ENCODE measurements at regions not wholly inside any gene's neighbourhood (a gene's known extent, or its start where the extent isn't known, plus 50 kb on each side); places are given as distances from the start of the nearest gene placed in this dataset.

GRCh38 chr15:77775837-77776236 lies 143.1 kb upstream of the LINGO1 start:
- no peaks in the 10 kb centered on the region for H3K4me1 ChIP-seq (ENCODE audit: control insufficient read depth in 2 of 2, insufficient read depth in 2 of 2, low read length in 1 of 2)
- no peaks in the 10 kb centered on the region for H3K36me3 ChIP-seq (ENCODE audit: control insufficient read depth in 2 of 2, insufficient read depth in 2 of 2, low read length in 1 of 2)
- H3K9me3 ChIP-seq (ENCODE audit: control insufficient read depth in 2 of 2, insufficient read depth in 1 of 2, low read depth in 1 of 2, low read length in 1 of 2), result peaks cover 2 to 3% of the 10 kb centered on the region in 2 donors
- no peaks in the 10 kb centered on the region for H3K27me3 ChIP-seq (ENCODE audit: control insufficient read depth in 1 of 2, insufficient read depth in 2 of 2, low read length in 2 of 2)
- H3K27ac ChIP-seq (ENCODE audit: low read depth in 2 of 2, low read length in 1 of 2), result no peak overlapping the region
- no peak overlapping the region for H3K4me3 ChIP-seq (ENCODE audit: low read depth in 1 of 2, low read length in 2 of 2)
- WGBS, 2 donors, result 73 to 78% methylated on average over 10 of the region's 10 CpGs

DNA sequence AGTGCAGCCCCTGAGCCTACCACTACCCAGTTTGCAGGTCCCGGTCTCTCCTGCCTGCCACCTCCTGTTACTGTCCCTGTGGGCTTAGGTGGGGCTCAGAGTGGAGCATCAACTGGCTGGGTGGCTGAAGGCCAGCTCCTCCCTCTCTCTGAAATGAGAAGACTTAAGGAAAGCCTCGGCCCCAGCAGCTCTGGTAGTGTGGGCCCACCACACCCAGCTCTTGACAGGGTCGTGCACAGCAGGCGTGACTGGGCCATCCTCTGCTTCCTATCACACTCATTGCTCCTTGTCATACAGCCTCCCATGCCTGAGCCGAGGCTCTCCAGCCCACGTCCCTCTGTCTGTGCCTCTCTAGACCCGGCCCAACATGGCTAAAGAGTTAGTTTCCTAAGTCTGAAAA lies 142.7 kb upstream of the LINGO1 start:
- no peaks in the 10 kb centered on the region for H3K4me1 ChIP-seq (ENCODE audit: control insufficient read depth in 2 of 2, insufficient read depth in 2 of 2, low read length in 1 of 2)
- no peak overlapping the region for H3K4me3 ChIP-seq (ENCODE audit: low read depth in 1 of 2, low read length in 2 of 2)
- no peaks in the 10 kb centered on the region for H3K27me3 ChIP-seq (ENCODE audit: control insufficient read depth in 1 of 2, insufficient read depth in 2 of 2, low read length in 2 of 2)
- peaks cover 0 to 3% of the 10 kb centered on the region in 2 donors for H3K9me3 ChIP-seq (ENCODE audit: control insufficient read depth in 2 of 2, insufficient read depth in 1 of 2, low read depth in 1 of 2, low read length in 1 of 2)
- H3K27ac ChIP-seq (ENCODE audit: low read depth in 2 of 2, low read length in 1 of 2), result no peak overlapping the region
- WGBS, 2 donors, result 75 to 76% methylated on average over 7 of the region's 7 CpGs
- H3K36me3 ChIP-seq (ENCODE audit: control insufficient read depth in 2 of 2, insufficient read depth in 2 of 2, low read length in 1 of 2), result no peaks in the 10 kb centered on the region

GRCh38 chr15:77774350-77774749 lies 141.6 kb upstream of the LINGO1 start:
- Histone ChIP-seq H3K4me3 (ENCODE audit: low read depth in 1 of 2, low read length in 2 of 2) (no peak overlapping the region), H3K4me1 (ENCODE audit: control insufficient read depth in 2 of 2, insufficient read depth in 2 of 2, low read length in 1 of 2) (no peaks in the 10 kb centered on the region), H3K27me3 (ENCODE audit: control insufficient read depth in 1 of 2, insufficient read depth in 2 of 2, low read length in 2 of 2) (no peaks in the 10 kb centered on the region), H3K9me3 (ENCODE audit: control insufficient read depth in 2 of 2, insufficient read depth in 1 of 2, low read depth in 1 of 2, low read length in 1 of 2) (no peaks in the 10 kb centered on the region), H3K36me3 (ENCODE audit: control insufficient read depth in 2 of 2, insufficient read depth in 2 of 2, low read length in 1 of 2) (no peaks in the 10 kb centered on the region), H3K27ac (ENCODE audit: low read depth in 2 of 2, low read length in 1 of 2) (no peak overlapping the region)
- WGBS, 2 donors, result 78 to 82% methylated on average over 8 of the region's 8 CpGs

DNA sequence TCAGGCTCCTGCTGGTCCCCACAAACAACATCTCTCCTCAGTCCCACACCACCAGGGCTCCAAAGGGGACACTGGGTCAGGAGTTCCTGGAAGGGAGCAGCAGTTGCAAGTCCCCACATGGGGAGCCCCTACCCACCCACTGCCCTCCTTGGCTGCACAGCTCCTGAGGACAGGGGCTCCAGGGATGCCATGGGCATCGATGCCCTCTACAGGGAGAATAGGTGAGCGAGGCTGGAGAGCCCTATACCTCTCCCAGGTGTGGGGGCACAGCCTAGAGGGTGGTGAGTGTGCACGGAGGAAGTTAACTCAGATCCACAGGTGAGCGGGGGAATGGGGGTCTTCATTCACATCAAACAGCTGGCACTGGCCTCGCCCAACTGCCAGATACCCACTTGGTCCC lies 141.2 kb upstream of the LINGO1 start:
- no peaks in the 10 kb centered on the region for H3K27me3 ChIP-seq (ENCODE audit: control insufficient read depth in 1 of 2, insufficient read depth in 2 of 2, low read length in 2 of 2)
- H3K4me3 ChIP-seq (ENCODE audit: low read depth in 1 of 2, low read length in 2 of 2), result no peak overlapping the region
- no peaks in the 10 kb centered on the region for H3K36me3 ChIP-seq (ENCODE audit: control insufficient read depth in 2 of 2, insufficient read depth in 2 of 2, low read length in 1 of 2)
- 70 to 84% methylated on average over 5 of the region's 5 CpGs for WGBS, 2 donors
- no peaks in the 10 kb centered on the region for H3K4me1 ChIP-seq (ENCODE audit: control insufficient read depth in 2 of 2, insufficient read depth in 2 of 2, low read length in 1 of 2)
- H3K9me3 ChIP-seq (ENCODE audit: control insufficient read depth in 2 of 2, insufficient read depth in 1 of 2, low read depth in 1 of 2, low read length in 1 of 2), result no peaks in the 10 kb centered on the region
- H3K27ac ChIP-seq (ENCODE audit: low read depth in 2 of 2, low read length in 1 of 2), result no peak overlapping the region

- Histone ChIP-seq H3K4me1 (ENCODE audit: control insufficient read depth in 2 of 2, insufficient read depth in 2 of 2, low read length in 1 of 2) (no peaks in the 10 kb centered on the region), H3K36me3 (ENCODE audit: control insufficient read depth in 2 of 2, insufficient read depth in 2 of 2, low read length in 1 of 2) (no peaks in the 10 kb centered on the region), H3K27ac (ENCODE audit: low read depth in 2 of 2, low read length in 1 of 2) (no peak overlapping the region), H3K9me3 (ENCODE audit: control insufficient read depth in 2 of 2, insufficient read depth in 1 of 2, low read depth in 1 of 2, low read length in 1 of 2) (no peaks in the 10 kb centered on the region), H3K27me3 (ENCODE audit: control insufficient read depth in 1 of 2, insufficient read depth in 2 of 2, low read length in 2 of 2) (no peaks in the 10 kb centered on the region), H3K4me3 (ENCODE audit: low read depth in 1 of 2, low read length in 2 of 2) (no peak overlapping the region)
- 71 to 73% methylated on average over 11 of the region's 11 CpGs for WGBS, 2 donors
Measured at GRCh38 chr15:77772641-77773402, 140.1 kb upstream of the LINGO1 start.

GRCh38 chr15:77771616-77772015 lies 138.9 kb upstream of the LINGO1 start:
- no peaks in the 10 kb centered on the region for H3K9me3 ChIP-seq (ENCODE audit: control insufficient read depth in 2 of 2, insufficient read depth in 1 of 2, low read depth in 1 of 2, low read length in 1 of 2)
- H3K4me1 ChIP-seq (ENCODE audit: control insufficient read depth in 2 of 2, insufficient read depth in 2 of 2, low read length in 1 of 2), result no peaks in the 10 kb centered on the region
- H3K36me3 ChIP-seq (ENCODE audit: control insufficient read depth in 2 of 2, insufficient read depth in 2 of 2, low read length in 1 of 2), result no peaks in the 10 kb centered on the region
- H3K27me3 ChIP-seq (ENCODE audit: control insufficient read depth in 1 of 2, insufficient read depth in 2 of 2, low read length in 2 of 2), result no peaks in the 10 kb centered on the region
- no peak overlapping the region for H3K27ac ChIP-seq (ENCODE audit: low read depth in 2 of 2, low read length in 1 of 2)
- H3K4me3 ChIP-seq (ENCODE audit: low read depth in 1 of 2, low read length in 2 of 2), result no peak overlapping the region
- WGBS, 2 donors, result 73 to 84% methylated on average over 7 of the region's 7 CpGs

GRCh38 chr15:77769700-77770099 lies 137.0 kb upstream of the LINGO1 start:
- 69 to 71% methylated on average over 7 of the region's 7 CpGs for WGBS, 2 donors

DNA sequence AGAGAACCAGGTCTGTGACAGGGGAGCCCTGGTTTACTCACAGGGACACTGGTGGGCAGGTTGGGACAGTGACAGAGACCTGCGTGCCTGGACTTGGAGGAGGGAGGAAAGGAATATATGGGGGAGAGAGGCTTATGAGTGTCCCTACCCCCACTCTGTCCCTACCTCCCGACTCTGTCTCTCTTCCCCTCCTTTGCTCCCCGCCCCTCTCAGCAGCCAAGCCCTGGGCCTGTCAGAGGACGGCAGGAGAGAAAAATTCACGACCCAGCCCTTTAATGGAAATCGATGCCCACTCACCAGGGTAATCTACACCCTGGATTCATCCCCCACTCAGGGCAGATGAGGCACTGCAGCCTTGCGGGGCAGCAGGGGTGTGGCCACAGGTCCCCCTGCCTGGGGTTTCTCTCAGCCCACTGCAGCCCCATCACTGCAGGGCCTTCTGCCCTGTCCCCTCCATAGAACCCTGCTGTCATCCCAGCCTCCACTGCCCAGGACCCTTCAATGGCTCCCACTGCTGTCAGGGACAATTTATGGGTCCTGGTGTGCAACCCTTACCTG lies 135.9 kb upstream of the LINGO1 start:
- H3K4me1 ChIP-seq (ENCODE audit: control insufficient read depth in 2 of 2, insufficient read depth in 2 of 2, low read length in 1 of 2), result no peaks in the 10 kb centered on the region
- H3K27ac ChIP-seq (ENCODE audit: low read depth in 2 of 2, low read length in 1 of 2), result no peak overlapping the region
- no peaks in the 10 kb centered on the region for H3K9me3 ChIP-seq (ENCODE audit: control insufficient read depth in 2 of 2, insufficient read depth in 1 of 2, low read depth in 1 of 2, low read length in 1 of 2)
- 40 to 47% methylated on average over 7 of the region's 7 CpGs for WGBS, 2 donors
- H3K4me3 ChIP-seq (ENCODE audit: low read depth in 1 of 2, low read length in 2 of 2), result no peak overlapping the region
- no peaks in the 10 kb centered on the region for H3K27me3 ChIP-seq (ENCODE audit: control insufficient read depth in 1 of 2, insufficient read depth in 2 of 2, low read length in 2 of 2)
- H3K36me3 ChIP-seq (ENCODE audit: control insufficient read depth in 2 of 2, insufficient read depth in 2 of 2, low read length in 1 of 2), result no peaks in the 10 kb centered on the region

More at GRCh38 chr15:77769700-77770099, 137.0 kb upstream of the LINGO1 start:
- Histone ChIP-seq H3K9me3 (ENCODE audit: control insufficient read depth in 2 of 2, insufficient read depth in 1 of 2, low read depth in 1 of 2, low read length in 1 of 2) (no peaks in the 10 kb centered on the region), H3K27me3 (ENCODE audit: control insufficient read depth in 1 of 2, insufficient read depth in 2 of 2, low read length in 2 of 2) (no peaks in the 10 kb centered on the region), H3K36me3 (ENCODE audit: control insufficient read depth in 2 of 2, insufficient read depth in 2 of 2, low read length in 1 of 2) (no peaks in the 10 kb centered on the region), H3K27ac (ENCODE audit: low read depth in 2 of 2, low read length in 1 of 2) (no peak overlapping the region), H3K4me1 (ENCODE audit: control insufficient read depth in 2 of 2, insufficient read depth in 2 of 2, low read length in 1 of 2) (no peaks in the 10 kb centered on the region), H3K4me3 (ENCODE audit: low read depth in 1 of 2, low read length in 2 of 2) (no peak overlapping the region)

- 46 to 51% methylated on average over 5 of the region's 5 CpGs for WGBS, 2 donors
Measured at GRCh38 chr15:77768107-77768506, 135.4 kb upstream of the LINGO1 start.

DNA sequence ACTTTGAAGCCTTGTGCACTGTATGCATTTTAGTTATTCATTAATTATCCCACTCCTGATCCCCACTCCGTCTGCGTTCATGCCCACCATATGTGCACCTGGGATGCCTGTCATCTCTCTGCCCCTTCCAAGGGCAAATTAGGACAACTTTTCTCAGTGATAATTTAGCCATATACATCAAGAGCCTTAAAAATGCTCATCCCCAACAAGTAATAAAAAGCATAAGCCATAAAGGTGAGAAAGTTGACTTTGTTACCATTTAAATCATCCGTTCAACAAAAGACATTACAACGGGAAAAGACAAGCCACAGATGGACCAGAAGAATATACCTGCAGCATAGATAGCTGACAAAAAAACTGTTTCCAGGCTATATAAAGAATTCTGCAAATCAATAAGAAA lies 131.4 kb upstream of the LINGO1 start:
- no peak overlapping the region for H3K27ac ChIP-seq (ENCODE audit: low read depth in 2 of 2, low read length in 1 of 2)
- H3K4me1 ChIP-seq (ENCODE audit: control insufficient read depth in 2 of 2, insufficient read depth in 2 of 2, low read length in 1 of 2), result no peaks in the 10 kb centered on the region
- WGBS, 2 donors, result 78 to 86% methylated on average over 4 of the region's 4 CpGs
- H3K36me3 ChIP-seq (ENCODE audit: control insufficient read depth in 2 of 2, insufficient read depth in 2 of 2, low read length in 1 of 2), result no peaks in the 10 kb centered on the region
- H3K9me3 ChIP-seq (ENCODE audit: control insufficient read depth in 2 of 2, insufficient read depth in 1 of 2, low read depth in 1 of 2, low read length in 1 of 2), result no peaks in the 10 kb centered on the region
- H3K4me3 ChIP-seq (ENCODE audit: low read depth in 1 of 2, low read length in 2 of 2), result no peak overlapping the region
- H3K27me3 ChIP-seq (ENCODE audit: control insufficient read depth in 1 of 2, insufficient read depth in 2 of 2, low read length in 2 of 2), result no peaks in the 10 kb centered on the region

More at GRCh38 chr15:77768107-77768506, 135.4 kb upstream of the LINGO1 start:
- no peak overlapping the region for H3K4me3 ChIP-seq (ENCODE audit: low read depth in 1 of 2, low read length in 2 of 2)
- no peak overlapping the region for H3K27ac ChIP-seq (ENCODE audit: low read depth in 2 of 2, low read length in 1 of 2)
- no peaks in the 10 kb centered on the region for H3K27me3 ChIP-seq (ENCODE audit: control insufficient read depth in 1 of 2, insufficient read depth in 2 of 2, low read length in 2 of 2)
- H3K36me3 ChIP-seq (ENCODE audit: control insufficient read depth in 2 of 2, insufficient read depth in 2 of 2, low read length in 1 of 2), result no peaks in the 10 kb centered on the region
- no peaks in the 10 kb centered on the region for H3K4me1 ChIP-seq (ENCODE audit: control insufficient read depth in 2 of 2, insufficient read depth in 2 of 2, low read length in 1 of 2)
- no peaks in the 10 kb centered on the region for H3K9me3 ChIP-seq (ENCODE audit: control insufficient read depth in 2 of 2, insufficient read depth in 1 of 2, low read depth in 1 of 2, low read length in 1 of 2)

Measured in esophagus (tissue), 2 donors.